ENCODE measurements at regions not wholly inside any gene's neighbourhood (a gene's known extent, or its start where the extent isn't known, plus 50 kb on each side); places are given as distances from the start of the nearest gene placed in this dataset.

GRCh38 chr5:40141896-40142295 is 537.8 kb upstream of the PTGER4 start:
- Histone ChIP-seq H3K27me3 (ENCODE audit: control insufficient read depth, insufficient read depth, low read length) (no peaks in the 10 kb centered on the region), H3K36me3 (ENCODE audit: control insufficient read depth, insufficient read depth, low read length) (no peaks in the 10 kb centered on the region), H3K4me3 (ENCODE audit: low read depth, low read length) (no peak overlapping the region)
- TF ChIP-seq CTCF (IDR thresholded peaks at IDR 0.05; ENCODE audit: insufficient read depth, low read length, severe bottlenecking), result no peak
- DNase-seq (ENCODE audit: low read depth), result no peak
- FAIRE-seq, result no peak

- FAIRE-seq (no peak), DNase-seq (ENCODE audit: low read depth) (no peak)
- no peak overlapping the region for H3K4me3 ChIP-seq (ENCODE audit: low read depth, low read length)
- no peaks in the 10 kb centered on the region for H3K27me3 ChIP-seq (ENCODE audit: control insufficient read depth, insufficient read depth, low read length)
- TF ChIP-seq CTCF (IDR thresholded peaks at IDR 0.05; ENCODE audit: insufficient read depth, low read length, severe bottlenecking), result no peak
- no peaks in the 10 kb centered on the region for H3K36me3 ChIP-seq (ENCODE audit: control insufficient read depth, insufficient read depth, low read length)
These were observed 538.3 kb upstream of the PTGER4 start for GRCh38 chr5:40141418-40141817.

DNA sequence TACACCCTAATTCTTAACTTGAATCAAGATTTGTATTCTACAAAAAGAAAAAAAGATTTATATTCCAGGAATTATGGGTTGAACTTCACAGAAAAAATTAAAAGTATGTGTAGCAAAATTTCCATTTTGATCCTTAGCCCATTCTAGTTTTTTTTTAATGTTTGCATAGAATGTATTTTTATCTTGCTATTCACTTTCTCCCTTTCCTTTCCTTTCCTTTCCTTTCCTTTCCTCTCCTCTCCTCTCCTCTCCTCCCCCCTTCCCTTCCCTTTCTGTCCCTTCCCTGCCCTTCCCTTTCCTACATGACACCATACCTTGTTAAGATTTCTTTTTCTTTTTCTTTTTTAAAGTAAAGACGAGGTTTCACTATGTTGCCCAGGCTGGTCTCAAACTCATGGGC is 542.5 kb upstream of the PTGER4 start:
- no peak for FAIRE-seq
- no peak for DNase-seq (ENCODE audit: low read depth)
- Histone ChIP-seq H3K27me3 (ENCODE audit: control insufficient read depth, insufficient read depth, low read length) (no peaks in the 10 kb centered on the region), H3K36me3 (ENCODE audit: control insufficient read depth, insufficient read depth, low read length) (no peaks in the 10 kb centered on the region), H3K4me3 (ENCODE audit: low read depth, low read length) (no peak overlapping the region)
- no peak for TF ChIP-seq CTCF (IDR thresholded peaks at IDR 0.05; ENCODE audit: insufficient read depth, low read length, severe bottlenecking)

DNA sequence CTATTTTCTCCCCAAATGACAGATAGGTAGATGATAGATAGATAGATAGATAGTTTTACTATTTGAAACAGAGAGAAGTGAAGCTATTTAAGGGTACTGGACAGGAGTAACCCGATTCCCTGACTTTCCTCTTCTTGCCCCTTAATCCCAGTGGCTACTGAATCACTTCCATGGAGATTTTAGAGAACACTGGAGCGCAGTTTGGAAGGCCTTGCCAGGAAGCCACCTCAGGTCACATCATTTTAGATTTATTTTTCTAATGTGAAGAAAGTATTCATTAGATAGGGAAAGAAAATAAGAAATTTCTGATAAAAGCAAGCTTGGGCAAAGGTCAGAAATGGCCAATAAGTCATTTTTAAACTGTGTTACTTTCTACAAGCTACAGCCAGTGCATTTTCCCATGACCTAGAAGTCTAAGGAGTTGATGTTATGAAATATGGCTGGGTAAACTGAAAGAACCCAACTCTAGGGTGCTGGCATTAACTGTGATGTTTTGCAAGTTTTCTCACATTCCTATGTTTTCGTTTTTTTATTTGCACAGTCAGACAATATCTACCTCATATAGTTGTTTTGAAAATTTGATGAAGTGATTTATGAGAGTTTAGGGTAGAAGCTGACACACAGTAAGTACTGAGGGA is 544.7 kb upstream of the PTGER4 start:
- H3K36me3 ChIP-seq (ENCODE audit: control insufficient read depth, insufficient read depth, low read length), result no peaks in the 10 kb centered on the region
- no peaks in the 10 kb centered on the region for H3K27me3 ChIP-seq (ENCODE audit: control insufficient read depth, insufficient read depth, low read length)
- TF ChIP-seq CTCF (IDR thresholded peaks at IDR 0.05; ENCODE audit: insufficient read depth, low read length, severe bottlenecking), result no peak
- FAIRE-seq, result no peak
- H3K4me3 ChIP-seq (ENCODE audit: low read depth, low read length), result no peak overlapping the region
- DNase-seq (ENCODE audit: low read depth), result no peak

DNA sequence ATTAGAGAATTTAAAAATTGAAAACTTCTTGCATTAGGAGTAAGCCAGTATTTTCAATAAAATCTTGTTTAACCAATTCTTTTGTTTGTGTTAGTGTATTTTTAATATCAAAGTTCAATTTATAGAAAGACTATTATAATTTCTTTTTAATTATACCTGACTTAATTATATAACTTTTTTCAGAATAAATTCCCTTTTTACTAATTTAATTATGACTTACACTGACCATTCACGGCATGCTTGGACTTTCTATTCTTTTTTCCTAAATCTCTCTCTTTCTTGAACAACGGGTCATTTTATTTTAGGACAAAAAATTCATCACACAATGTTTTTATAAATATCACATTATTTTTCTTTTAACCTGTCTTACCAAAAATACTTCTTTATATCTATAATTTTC is 555.3 kb upstream of the PTGER4 start:
- FAIRE-seq (no peak), DNase-seq (ENCODE audit: low read depth) (no peak)
- TF ChIP-seq CTCF (IDR thresholded peaks at IDR 0.05; ENCODE audit: insufficient read depth, low read length, severe bottlenecking), result no peak
- no peak overlapping the region for H3K4me3 ChIP-seq (ENCODE audit: low read depth, low read length)
- H3K27me3 ChIP-seq (ENCODE audit: control insufficient read depth, insufficient read depth, low read length), result no peaks in the 10 kb centered on the region
- no peaks in the 10 kb centered on the region for H3K36me3 ChIP-seq (ENCODE audit: control insufficient read depth, insufficient read depth, low read length)

- DNase-seq (ENCODE audit: low read depth) (no peak), FAIRE-seq (no peak)
- no peaks in the 10 kb centered on the region for H3K36me3 ChIP-seq (ENCODE audit: control insufficient read depth, insufficient read depth, low read length)
- no peak for TF ChIP-seq CTCF (IDR thresholded peaks at IDR 0.05; ENCODE audit: insufficient read depth, low read length, severe bottlenecking)
- no peak overlapping the region for H3K4me3 ChIP-seq (ENCODE audit: low read depth, low read length)
- H3K27me3 ChIP-seq (ENCODE audit: control insufficient read depth, insufficient read depth, low read length), result no peaks in the 10 kb centered on the region
These were observed 558.5 kb upstream of the PTGER4 start for GRCh38 chr5:40121236-40121635.

Data from bronchial epithelial cell (primary cell).